G401.6 (cell line): ENCODE measurements at regions not wholly inside any gene's neighbourhood (a gene's known extent, or its start where the extent isn't known, plus 50 kb on each side); places are given as distances from the start of the nearest gene placed in this dataset.

Experiments
- FAIRE-seq: peaks from 2 replicates; lab custom pipeline; 2012; peaks lifted over from hg19 to GRCh38; lab: Jason Lieb, UNC

GRCh38 chr4:59881632-59882031 is 1318.5 kb upstream of the ADGRL3 start:
- no peak for FAIRE-seq

GRCh38 chr4:59904331-59904730 is 1295.8 kb upstream of the ADGRL3 start:
- FAIRE-seq, result no peak

- no peak for FAIRE-seq
Observed at GRCh38 chr4:59920416-59920815, 1279.7 kb upstream of the ADGRL3 start.

- FAIRE-seq, result no peak
Observed at GRCh38 chr4:59925290-59925689, 1274.8 kb upstream of the ADGRL3 start.

GRCh38 chr4:59936566-59936965 is 1263.6 kb upstream of the ADGRL3 start:
- FAIRE-seq, result no peak

GRCh38 chr4:59938166-59938565 is 1262.0 kb upstream of the ADGRL3 start:
- no peak for FAIRE-seq

- no peak for FAIRE-seq
Observed at GRCh38 chr4:59945277-59945676, 1254.8 kb upstream of the ADGRL3 start.

- no peak for FAIRE-seq
Observed at GRCh38 chr4:59945716-59946115, 1254.4 kb upstream of the ADGRL3 start.

GRCh38 chr4:59956366-59956765 is 1243.8 kb upstream of the ADGRL3 start:
- FAIRE-seq, result no peak

GRCh38 chr4:59960143-59960542 is 1240.0 kb upstream of the ADGRL3 start:
- FAIRE-seq, result no peak

- no peak for FAIRE-seq
Observed at GRCh38 chr4:59966758-59967157, 1233.4 kb upstream of the ADGRL3 start.

GRCh38 chr4:59968796-59969195 is 1231.3 kb upstream of the ADGRL3 start:
- no peak for FAIRE-seq

- no peak for FAIRE-seq
Observed at GRCh38 chr4:59969909-59970308, 1230.2 kb upstream of the ADGRL3 start.

GRCh38 chr4:59971952-59972351 is 1228.2 kb upstream of the ADGRL3 start:
- FAIRE-seq, result no peak

GRCh38 chr4:59973492-59973891 is 1226.6 kb upstream of the ADGRL3 start:
- FAIRE-seq, result no peak

GRCh38 chr4:59979061-59979460 is 1221.1 kb upstream of the ADGRL3 start:
- no peak for FAIRE-seq

GRCh38 chr4:59983852-59984251 is 1216.3 kb upstream of the ADGRL3 start:
- no peak for FAIRE-seq

GRCh38 chr4:59987289-59987688 is 1212.8 kb upstream of the ADGRL3 start:
- no peak for FAIRE-seq

GRCh38 chr4:59994118-59994517 is 1206.0 kb upstream of the ADGRL3 start:
- FAIRE-seq, result no peak

- no peak for FAIRE-seq
Observed at GRCh38 chr4:60002603-60003337, 1197.4 kb upstream of the ADGRL3 start.

GRCh38 chr4:60013464-60014184 is 1186.5 kb upstream of the ADGRL3 start:
- no peak for FAIRE-seq

GRCh38 chr4:60016971-60017370 is 1183.2 kb upstream of the ADGRL3 start:
- no peak for FAIRE-seq

GRCh38 chr4:60019180-60019579 is 1180.9 kb upstream of the ADGRL3 start:
- FAIRE-seq, result no peak

- FAIRE-seq, result no peak
Observed at GRCh38 chr4:60019946-60020345, 1180.2 kb upstream of the ADGRL3 start.
